Suppressor macrophage treated with lipopolysaccharide for 1 hour (primary cell): ENCODE measurements at regions not wholly inside any gene's neighbourhood (a gene's known extent, or its start where the extent isn't known, plus 50 kb on each side); places are given as distances from the start of the nearest gene placed in this dataset.

Source experiments
- DNase-seq, 3 donors: peaks; one replicate each; pipeline ENCODE4 v3.0.0-alpha.2; 2020 to 2022

- DNase-seq, result no peak
These were observed 335.3 kb downstream of the CTTN start for GRCh38 chr11:70733327-70734325.

DNA sequence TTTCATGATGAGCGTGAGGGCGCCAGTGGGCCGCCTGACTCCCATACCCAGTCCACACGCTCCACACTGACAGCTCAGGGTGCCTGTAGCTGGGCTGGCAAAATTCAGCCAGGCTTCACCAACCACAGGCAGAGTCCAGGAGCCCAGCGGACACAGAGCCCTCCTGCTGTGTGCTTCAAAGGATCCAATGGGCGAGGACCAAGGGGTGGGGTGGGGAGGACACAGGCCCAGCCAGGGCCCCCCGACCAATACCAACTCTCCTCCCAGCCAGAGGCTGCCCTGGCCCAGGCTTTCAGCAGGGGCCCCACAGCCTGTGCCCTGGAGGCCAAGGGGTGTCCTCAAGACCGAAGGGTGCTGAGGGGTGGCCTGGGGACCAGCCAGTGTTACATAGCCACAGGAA, 336.1 kb downstream of the CTTN start:
- no peak for DNase-seq

- DNase-seq, result no peak
These were observed 336.6 kb downstream of the CTTN start for GRCh38 chr11:70734911-70735310.

DNA sequence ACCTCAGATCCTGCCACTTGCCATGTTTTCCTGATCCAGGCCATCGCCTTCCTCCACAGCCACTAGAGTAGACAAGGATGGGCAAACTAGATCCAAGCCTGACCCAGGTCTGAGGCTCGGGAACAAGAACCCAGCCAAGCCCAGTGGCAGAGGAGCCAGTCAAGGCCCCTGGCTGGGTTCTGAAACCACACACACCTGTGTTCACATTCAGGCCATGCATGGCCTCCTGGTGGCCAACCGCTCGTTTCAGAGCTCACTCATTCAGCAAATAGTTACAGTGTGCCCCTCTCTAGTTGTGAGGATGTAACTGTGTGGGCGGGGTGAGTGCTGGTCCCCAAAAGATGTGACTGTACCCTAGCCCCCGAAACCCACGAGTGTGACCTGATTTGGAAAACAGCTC, 337.6 kb downstream of the CTTN start:
- DNase-seq, result no peak

GRCh38 chr11:70736461-70736860, 338.1 kb downstream of the CTTN start:
- no peak for DNase-seq

DNA sequence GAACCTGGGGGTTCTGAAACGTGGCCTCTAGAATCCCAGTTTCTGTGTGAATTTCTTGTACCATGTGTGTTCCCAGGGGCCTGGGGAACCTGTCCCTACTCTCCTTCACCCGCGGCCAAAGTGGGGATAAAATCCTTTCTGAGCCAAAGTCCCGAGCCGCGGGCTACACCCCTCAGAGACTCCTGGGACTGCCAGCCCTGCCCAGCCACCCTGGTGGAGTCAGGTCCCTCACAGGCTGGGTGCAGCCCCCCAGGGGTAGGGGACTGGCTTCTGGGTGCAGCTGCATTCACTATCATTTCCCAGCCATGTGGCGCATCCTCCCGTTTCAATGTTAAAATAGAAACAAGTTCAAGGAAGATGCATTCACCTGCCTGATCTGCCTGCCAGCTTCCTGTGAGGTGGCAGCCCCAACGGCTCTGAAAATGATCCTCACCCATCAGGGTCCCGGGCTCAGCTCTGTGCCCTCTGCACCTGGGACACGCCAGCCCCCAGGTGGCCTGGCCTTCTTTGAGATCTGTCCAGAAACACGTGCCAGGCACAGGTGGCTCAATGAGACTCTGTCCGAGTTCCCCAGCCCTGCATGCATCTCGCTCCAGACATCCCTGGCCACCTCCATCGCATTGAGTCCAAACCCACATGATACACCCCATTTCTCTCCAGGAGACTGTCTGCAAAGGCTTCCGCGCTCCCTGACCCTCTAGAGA, 338.8 kb downstream of the CTTN start:
- DNase-seq, result no peak

- DNase-seq, result no peak
These were observed 339.7 kb downstream of the CTTN start for GRCh38 chr11:70737816-70738630.

GRCh38 chr11:70738661-70739060, 340.3 kb downstream of the CTTN start:
- no peak for DNase-seq

DNA sequence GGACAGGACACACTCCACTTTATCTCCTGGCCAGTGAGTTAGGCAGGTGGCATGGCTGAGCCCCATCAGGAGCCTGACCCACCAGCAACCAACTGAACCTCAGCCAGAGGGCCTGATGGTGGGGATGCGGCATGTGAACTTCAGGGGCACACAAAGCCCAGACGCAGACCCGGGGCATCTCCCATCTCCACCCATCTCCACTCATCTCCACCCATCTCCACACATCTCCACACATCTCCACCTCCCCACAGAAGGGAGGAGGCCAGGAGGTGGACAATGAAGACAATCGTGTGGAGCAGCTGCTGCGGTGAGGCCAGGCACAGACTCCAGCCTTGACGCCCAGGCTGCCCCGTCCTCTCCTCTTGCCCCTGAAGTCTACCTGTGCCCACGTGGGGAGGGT, 340.8 kb downstream of the CTTN start:
- DNase-seq, result no peak

DNA sequence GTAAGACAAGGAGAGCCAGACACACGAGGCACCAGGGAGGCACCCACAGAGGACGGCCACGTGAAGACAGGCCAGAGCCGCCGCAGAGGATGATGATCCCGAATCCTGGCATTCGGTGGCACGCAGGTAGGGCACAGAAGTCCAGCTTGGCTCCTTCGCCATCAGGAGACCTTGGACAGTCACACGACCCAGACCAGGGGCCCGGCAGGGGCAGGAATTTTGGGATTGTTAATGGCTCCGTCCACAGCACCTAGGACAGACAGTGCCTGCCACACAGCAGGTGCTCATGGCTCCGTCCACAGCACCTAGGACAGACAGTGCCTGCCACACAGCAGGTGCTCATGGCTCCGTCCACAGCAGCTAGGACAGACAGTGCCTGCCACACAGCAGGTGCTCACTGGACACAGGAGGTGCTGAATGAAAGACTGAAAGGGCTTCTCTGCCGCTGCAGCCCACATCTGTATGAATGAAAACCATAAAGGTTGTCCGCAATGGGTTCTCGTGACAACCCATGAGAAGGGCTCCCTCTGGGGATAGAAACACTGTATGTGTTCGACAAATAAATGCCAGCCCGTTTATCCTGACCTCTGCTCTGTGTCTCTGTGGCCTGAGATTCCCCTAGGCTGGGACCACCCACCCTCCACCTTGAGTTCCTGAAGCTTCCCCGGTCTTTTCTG, 341.6 kb downstream of the CTTN start:
- DNase-seq, result no peak

- DNase-seq, result no peak
These were observed 342.1 kb downstream of the CTTN start for GRCh38 chr11:70740488-70740851.

GRCh38 chr11:70741085-70741484, 342.8 kb downstream of the CTTN start:
- no peak for DNase-seq

DNA sequence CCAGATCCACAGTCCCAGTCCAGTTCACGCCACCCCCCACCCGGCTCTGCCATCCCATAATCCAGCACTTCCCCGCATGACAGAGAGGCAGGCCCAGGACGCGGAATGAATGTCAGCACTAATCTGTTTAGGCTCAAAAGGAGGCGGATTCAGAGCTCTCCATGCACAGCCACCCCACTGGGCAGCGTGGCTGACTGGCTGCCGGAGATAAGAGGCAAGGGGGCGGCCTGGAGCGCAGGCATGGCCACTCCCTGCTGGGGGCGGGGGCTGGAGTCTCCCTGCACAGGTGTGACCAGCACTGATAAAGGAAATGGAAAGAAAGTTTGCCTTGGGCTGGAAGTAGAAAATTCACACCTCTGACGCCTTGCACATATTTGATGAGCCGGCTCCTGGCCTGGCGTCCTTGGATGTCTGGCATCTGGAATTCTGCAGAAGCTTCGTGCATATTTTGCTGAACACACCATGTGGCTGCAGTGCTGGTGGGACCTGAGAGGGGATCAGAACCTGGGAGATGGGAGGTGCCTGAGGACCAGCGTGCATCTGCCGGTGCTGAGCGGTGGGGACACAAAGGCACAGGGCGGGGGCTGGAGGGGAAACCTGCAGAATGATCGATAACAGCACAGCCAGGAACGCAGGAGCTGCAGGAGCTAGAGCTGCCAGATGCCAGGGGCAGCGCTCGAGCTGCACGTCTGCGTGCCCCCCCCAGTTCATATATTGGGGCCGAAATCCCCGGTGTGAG, 344.4 kb downstream of the CTTN start:
- no peak for DNase-seq

- DNase-seq, result no peak
These were observed 345.0 kb downstream of the CTTN start for GRCh38 chr11:70743329-70743728.

GRCh38 chr11:70743941-70744351, 345.6 kb downstream of the CTTN start:
- DNase-seq, result no peak

GRCh38 chr11:70744396-70745185, 346.3 kb downstream of the CTTN start:
- no peak for DNase-seq

GRCh38 chr11:70745451-70745850, 347.1 kb downstream of the CTTN start:
- no peak for DNase-seq

DNA sequence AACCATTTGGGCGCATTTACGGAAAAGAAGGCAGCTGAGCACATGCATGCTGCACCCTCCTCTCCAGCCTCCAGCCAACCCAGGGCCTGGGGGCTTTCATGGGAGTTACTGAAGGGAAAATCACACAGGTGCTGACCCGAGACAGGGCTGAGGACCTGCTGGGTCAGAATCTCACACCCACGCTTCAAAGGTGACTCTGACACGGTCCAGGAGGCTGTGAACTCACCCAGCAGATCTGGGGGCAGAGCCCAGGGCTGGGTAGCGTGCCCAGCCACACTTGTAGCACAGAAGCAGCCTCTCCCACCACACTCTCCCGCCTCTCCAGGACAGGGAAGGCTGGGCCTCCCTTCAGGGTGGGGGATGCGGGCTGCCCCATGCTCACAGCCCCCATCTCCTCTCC, 347.6 kb downstream of the CTTN start:
- no peak for DNase-seq

- no peak for DNase-seq
These were observed 348.0 kb downstream of the CTTN start for GRCh38 chr11:70746351-70746750.

DNA sequence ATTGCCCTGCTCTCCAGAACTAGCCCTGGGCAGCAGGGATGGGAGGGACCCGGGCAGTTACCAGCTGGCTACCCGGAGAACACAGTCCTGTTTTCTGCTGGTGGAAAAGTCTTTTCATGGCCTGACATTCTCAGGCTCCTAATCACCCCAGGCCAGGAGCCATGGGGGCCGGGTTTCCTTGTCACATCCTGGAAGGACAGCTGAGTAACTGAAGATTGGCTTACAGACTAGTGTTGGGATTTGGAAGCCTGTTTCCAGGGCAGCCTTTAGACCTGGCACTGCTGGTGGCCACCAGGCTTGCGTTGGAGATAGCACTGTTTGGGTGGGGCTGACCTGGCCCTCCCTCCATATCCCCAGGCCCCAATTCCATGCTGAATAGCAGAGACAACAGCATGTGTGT, 349.0 kb downstream of the CTTN start:
- no peak for DNase-seq

DNA sequence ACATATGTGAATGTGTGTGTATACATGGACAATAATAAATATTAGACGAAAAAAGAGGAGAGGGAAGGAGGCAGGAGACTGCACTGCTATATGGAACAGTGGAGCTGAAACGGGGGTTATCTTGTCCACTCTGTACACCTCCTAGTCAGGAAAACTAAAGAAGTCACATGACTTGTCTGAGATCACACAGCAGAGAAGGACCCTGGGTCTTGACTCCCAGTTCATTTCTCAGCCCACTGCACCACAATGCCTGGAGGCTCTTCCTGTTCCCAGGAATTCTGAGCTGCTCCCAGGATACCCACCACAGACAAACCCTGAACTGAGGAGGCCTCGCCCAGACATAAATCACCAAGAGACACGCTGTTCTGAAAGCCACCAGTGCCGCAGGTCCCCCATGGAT, 349.6 kb downstream of the CTTN start:
- no peak for DNase-seq
